Prostate gland (tissue), 2 donors: ENCODE measurements at regions not wholly inside any gene's neighbourhood (a gene's known extent, or its start where the extent isn't known, plus 50 kb on each side); places are given as distances from the start of the nearest gene placed in this dataset.

Source experiments
- DNase-seq: peaks from one replicate; pipeline ENCODE4 v3.0.0-alpha.2; 2019; ENCODE audit warnings: low spot score
- H3K27ac ChIP-seq, 2 donors: fragments of 200-600 bp; sonication (generic); 2 replicates each; pipeline ENCODE4 v1.5.1; 2017 to 2019
- H3K27me3 ChIP-seq: fragments of 200-600 bp; sonication (generic); replicated peaks from 2 replicates; pipeline ENCODE4 v1.5.1; 2019; ENCODE audit not compliant: insufficient read depth
- H3K36me3 ChIP-seq, 2 donors: fragments of 200-600 bp; sonication (generic); 1 replicate in 1 of 2; 2 replicates in 1 of 2; pipeline versions ENCODE4 v1.5.1 to v1.8.1; 2017 to 2019
- H3K4me1 ChIP-seq: fragments of 200-600 bp; sonication (generic); replicated peaks from 2 replicates; pipeline ENCODE4 v1.5.1; 2019
- H3K4me3 ChIP-seq, 2 donors: fragments of 200-600 bp; sonication (generic); 2 replicates each; pipeline ENCODE4 v1.5.1; 2017 to 2019
- H3K9me3 ChIP-seq: fragments of 200-600 bp; sonication (generic); 2 replicates; pipeline ENCODE4 v1.5.1; 2017
- CTCF ChIP-seq, 4 experiments: fragments of 200-600 bp in 2 of 4; fragments of 450-650 bp in 2 of 4; sonication (generic) in 2 of 4; IDR thresholded peaks; 1 replicate in 3 of 4; 2 replicates in 1 of 4; pipeline ENCODE4 v1.5.1; 2016 to 2019; ENCODE audit warnings: antibody characterized with exemption in 4 of 4, mild to moderate bottlenecking in 2 of 4, moderate library complexity in 2 of 4
- POLR2A ChIP-seq: fragments of 450-650 bp; IDR thresholded peaks from one replicate; pipeline ENCODE4 v1.6.1; 2016; ENCODE audit warnings: antibody characterized with exemption, mild to moderate bottlenecking
- POLR2AphosphoS5 ChIP-seq: sonication (generic); formaldehyde crosslinking; IDR thresholded peaks from one replicate; pipeline ENCODE4 v1.6.1; 2017; ENCODE audit warnings: antibody characterized with exemption
- WGBS: methylation state at CpG from one replicate; pipeline ENCODE4 v1.1.5; 2018; 5-methylcytosine and 5-hydroxymethylcytosine counted together
- intact Hi-C: fragments of 100-400 bp; cut with DNase I; formaldehyde crosslinking; loops from one replicate; pipeline ENCODE4 v1.14.2; 2022

- Histone ChIP-seq H3K27ac (no peak overlapping the region), H3K4me3 (no peak overlapping the region), H3K9me3 (no peaks in the 10 kb centered on the region), H3K4me1 (no peaks in the 10 kb centered on the region), H3K27me3 (no peaks in the 10 kb centered on the region), H3K36me3 (no peaks in the 10 kb centered on the region)
- DNase-seq: no peak
- TF ChIP-seq POLR2AphosphoS5: no peak
- TF ChIP-seq CTCF (IDR thresholded peaks at IDR 0.05): no peak
- no peak for TF ChIP-seq POLR2A
- intact Hi-C loops: no loop called here
- 80% methylated on average over 3 of the region's 3 CpGs for WGBS
These were observed 1142.9 kb downstream of the SI start for GRCh38 chr3:163935411-163935810.

GRCh38 chr3:163929069-163929652, 1149.1 kb downstream of the SI start:
- Histone ChIP-seq H3K36me3 (no peaks in the 10 kb centered on the region), H3K9me3 (no peaks in the 10 kb centered on the region), H3K4me1 (no peaks in the 10 kb centered on the region), H3K27ac (no peak overlapping the region), H3K4me3 (no peak overlapping the region), H3K27me3 (no peaks in the 10 kb centered on the region)
- no peak for TF ChIP-seq POLR2AphosphoS5
- no peak for TF ChIP-seq CTCF (IDR thresholded peaks at IDR 0.05)
- no peak for TF ChIP-seq POLR2A
- WGBS: 41% methylated on average over 2 of the region's 2 CpGs
- intact Hi-C loops: no loop called here
- no peak for DNase-seq

- H3K27ac ChIP-seq: no peak overlapping the region
- H3K9me3 ChIP-seq: no peaks in the 10 kb centered on the region
- no peaks in the 10 kb centered on the region for H3K27me3 ChIP-seq
- WGBS: 71% methylated on average over 1 of the region's 1 CpG
- H3K4me1 ChIP-seq: no peaks in the 10 kb centered on the region
- TF ChIP-seq CTCF (IDR thresholded peaks at IDR 0.05) (no peak), POLR2AphosphoS5 (no peak), POLR2A (no peak)
- intact Hi-C loops: no loop called here
- no peak for DNase-seq
- no peaks in the 10 kb centered on the region for H3K36me3 ChIP-seq
- H3K4me3 ChIP-seq: no peak overlapping the region
These were observed 1150.8 kb downstream of the SI start for GRCh38 chr3:163927521-163927920.

GRCh38 chr3:163924600-163924999, 1153.7 kb downstream of the SI start:
- no peaks in the 10 kb centered on the region for H3K36me3 ChIP-seq
- no peaks in the 10 kb centered on the region for H3K9me3 ChIP-seq
- H3K27me3 ChIP-seq: no peaks in the 10 kb centered on the region
- no peaks in the 10 kb centered on the region for H3K4me1 ChIP-seq
- intact Hi-C loops: no loop called here
- no peak overlapping the region for H3K27ac ChIP-seq
- no peak overlapping the region for H3K4me3 ChIP-seq
- TF ChIP-seq CTCF (IDR thresholded peaks at IDR 0.05): no peak
- TF ChIP-seq POLR2A: no peak
- no peak for TF ChIP-seq POLR2AphosphoS5
- 54% methylated on average over 6 of the region's 6 CpGs for WGBS
- no peak for DNase-seq

GRCh38 chr3:163919154-163919553, 1159.1 kb downstream of the SI start:
- 79% methylated on average over 1 of the region's 1 CpG for WGBS

More at GRCh38 chr3:163919154-163919553, 1159.1 kb downstream of the SI start:
- H3K27me3 ChIP-seq: no peaks in the 10 kb centered on the region
- no peaks in the 10 kb centered on the region for H3K9me3 ChIP-seq
- no peaks in the 10 kb centered on the region for H3K36me3 ChIP-seq
- no peak for DNase-seq
- H3K27ac ChIP-seq: no peak overlapping the region
- no peaks in the 10 kb centered on the region for H3K4me1 ChIP-seq
- no peak overlapping the region for H3K4me3 ChIP-seq
- no peak for TF ChIP-seq CTCF (IDR thresholded peaks at IDR 0.05)
- no peak for TF ChIP-seq POLR2AphosphoS5
- no peak for TF ChIP-seq POLR2A
- intact Hi-C loops: no loop called here
